Activated T-helper 2 cell treated with anti-CD3 and anti-CD28 coated beads, Interferon-gamma antibody, Interleukin-2, Interleukin-4, amounts not matched to agents 10 μg/mL and 5 μg/mL and 100 μg/mL, durations not matched to agents 14 hours and 24 hours and 36 hours (primary cell): ENCODE measurements at regions not wholly inside any gene's neighbourhood (a gene's known extent, or its start where the extent isn't known, plus 50 kb on each side); places are given as distances from the start of the nearest gene placed in this dataset.
"Not testable (repeated sequence)": the region's sequence is repeated elsewhere in the genome, so short reads cannot be mapped to it uniquely, and the experiment has no call there.

ENCODE experiments used
- DNase-seq: peaks from one replicate; pipeline ENCODE4 v3.0.0; 2021; ENCODE audit warnings: low spot score
- H3K27ac Mint-ChIP-seq: one replicate; pipeline ENCODE4 v1.8.0; 2021; ENCODE audit warnings: mixed read lengths
- H3K27me3 Mint-ChIP-seq: one replicate; pipeline ENCODE4 v1.8.0; 2021; ENCODE audit warnings: low read depth, mixed read lengths
- H3K36me3 Mint-ChIP-seq: one replicate; pipeline ENCODE4 v1.8.0; 2021; ENCODE audit warnings: low read depth, mixed read lengths
- H3K4me1 Mint-ChIP-seq: one replicate; pipeline ENCODE4 v1.8.0; 2021; ENCODE audit warnings: low read depth, mixed read lengths
- H3K4me3 Mint-ChIP-seq: one replicate; pipeline ENCODE4 v1.8.0; 2021; ENCODE audit warnings: low read depth, mild to moderate bottlenecking, moderate library complexity, mixed read lengths
- H3K9me3 Mint-ChIP-seq: one replicate; pipeline ENCODE4 v1.8.0; 2021; ENCODE audit warnings: mixed read lengths
- intact Hi-C: fragments of 100-400 bp; cut with micrococcal nuclease; formaldehyde crosslinking; loops from one replicate; pipeline ENCODE4 v1.15.1; 2023

- H3K9me3 Mint-ChIP-seq: no peaks in the 10 kb centered on the region
- no peak for DNase-seq
- no peak overlapping the region for H3K27ac Mint-ChIP-seq
- H3K36me3 Mint-ChIP-seq: no peaks in the 10 kb centered on the region
- no peaks in the 10 kb centered on the region for H3K4me1 Mint-ChIP-seq
- no peak overlapping the region for H3K4me3 Mint-ChIP-seq
- intact Hi-C loops: no loop called here
- no peaks in the 10 kb centered on the region for H3K27me3 Mint-ChIP-seq
These were observed 101.8 kb upstream of the CADM1 start for GRCh38 chr11:115605871-115606497.

DNA sequence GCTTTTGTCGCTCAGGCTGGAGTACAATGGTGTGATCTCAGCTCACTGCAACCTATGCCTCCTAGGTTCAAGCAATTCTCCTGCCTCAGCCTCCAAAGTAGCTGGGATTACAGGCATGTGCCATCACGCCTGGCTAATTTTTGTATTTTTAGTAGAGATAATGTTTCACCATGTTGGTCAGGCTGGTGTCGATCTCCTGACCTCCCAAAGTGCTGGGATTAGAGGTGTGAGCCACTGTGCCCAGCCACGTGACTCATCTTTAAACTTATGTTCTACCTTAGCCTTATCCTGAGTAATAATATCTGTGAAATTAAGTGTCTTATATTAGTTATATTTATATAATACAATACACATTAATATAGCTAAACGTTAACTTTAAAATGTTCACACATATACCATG, 101.2 kb upstream of the CADM1 start:
- H3K36me3 Mint-ChIP-seq, intact Hi-C loops, H3K27me3 Mint-ChIP-seq, H3K4me1 Mint-ChIP-seq, H3K4me3 Mint-ChIP-seq, DNase-seq, H3K27ac Mint-ChIP-seq, H3K9me3 Mint-ChIP-seq: not testable (repeated sequence)

- H3K27ac Mint-ChIP-seq: no peak overlapping the region
- no peak for DNase-seq
- no peaks in the 10 kb centered on the region for H3K9me3 Mint-ChIP-seq
- H3K4me1 Mint-ChIP-seq: no peaks in the 10 kb centered on the region
- H3K36me3 Mint-ChIP-seq: no peaks in the 10 kb centered on the region
- no peak overlapping the region for H3K4me3 Mint-ChIP-seq
- H3K27me3 Mint-ChIP-seq: no peaks in the 10 kb centered on the region
- intact Hi-C loops: no loop called here
These were observed 94.9 kb upstream of the CADM1 start for GRCh38 chr11:115599125-115599524.

- Mint-ChIP-seq H3K36me3 (no peaks in the 10 kb centered on the region), H3K9me3 (no peaks in the 10 kb centered on the region), H3K4me3 (no peak overlapping the region), H3K27me3 (no peaks in the 10 kb centered on the region), H3K4me1 (no peaks in the 10 kb centered on the region), H3K27ac (no peak overlapping the region)
- no peak for DNase-seq
- intact Hi-C loops: no loop called here
These were observed 94.2 kb upstream of the CADM1 start for GRCh38 chr11:115598257-115598901.

GRCh38 chr11:115591380-115591779, 87.2 kb upstream of the CADM1 start:
- DNase-seq: no peak
- Mint-ChIP-seq H3K27ac (no peak overlapping the region), H3K36me3 (no peaks in the 10 kb centered on the region), H3K9me3 (peaks cover 6% of the 10 kb centered on the region), H3K27me3 (no peaks in the 10 kb centered on the region), H3K4me1 (no peaks in the 10 kb centered on the region), H3K4me3 (no peak overlapping the region)
- intact Hi-C loops: no loop called here

DNA sequence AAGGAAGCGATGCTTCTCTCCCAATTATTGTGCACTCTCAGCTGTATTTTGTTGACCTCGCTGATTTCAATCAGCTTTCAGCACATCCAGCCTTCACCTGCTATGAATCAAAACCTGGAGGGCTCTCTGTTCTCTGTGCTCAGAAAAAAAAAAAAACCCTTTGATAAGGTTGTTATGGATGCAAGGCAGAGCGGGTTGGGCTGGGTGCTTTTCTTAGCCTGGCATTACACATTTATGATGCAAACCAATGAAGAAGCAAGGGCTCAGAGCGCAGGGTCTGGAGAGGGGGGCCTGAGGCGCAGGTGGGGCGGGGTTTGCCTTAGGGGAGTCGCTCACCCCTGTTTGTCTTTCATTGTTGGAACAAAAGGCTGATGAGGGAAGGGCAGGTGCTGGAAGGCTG, 86.0 kb upstream of the CADM1 start:
- Mint-ChIP-seq H3K36me3 (no peaks in the 10 kb centered on the region), H3K4me1 (no peaks in the 10 kb centered on the region), H3K9me3 (peaks cover 6% of the 10 kb centered on the region), H3K4me3 (no peak overlapping the region), H3K27ac (no peak overlapping the region), H3K27me3 (no peaks in the 10 kb centered on the region)
- intact Hi-C loops: no loop called here
- no peak for DNase-seq

GRCh38 chr11:115587718-115588342, 83.6 kb upstream of the CADM1 start:
- no peaks in the 10 kb centered on the region for H3K4me1 Mint-ChIP-seq
- no peaks in the 10 kb centered on the region for H3K27me3 Mint-ChIP-seq
- intact Hi-C loops: no loop called here
- no peak overlapping the region for H3K4me3 Mint-ChIP-seq
- DNase-seq: no peak
- H3K36me3 Mint-ChIP-seq: no peaks in the 10 kb centered on the region
- H3K27ac Mint-ChIP-seq: no peak overlapping the region
- peaks cover 6% of the 10 kb centered on the region for H3K9me3 Mint-ChIP-seq

- no peaks in the 10 kb centered on the region for H3K4me1 Mint-ChIP-seq
- H3K36me3 Mint-ChIP-seq: no peaks in the 10 kb centered on the region
- H3K9me3 Mint-ChIP-seq: peaks cover 6% of the 10 kb centered on the region
- intact Hi-C loops: no loop called here
- DNase-seq: no peak
- no peak overlapping the region for H3K27ac Mint-ChIP-seq
- no peaks in the 10 kb centered on the region for H3K27me3 Mint-ChIP-seq
- H3K4me3 Mint-ChIP-seq: no peak overlapping the region
These were observed 81.3 kb upstream of the CADM1 start for GRCh38 chr11:115585361-115586024.

DNA sequence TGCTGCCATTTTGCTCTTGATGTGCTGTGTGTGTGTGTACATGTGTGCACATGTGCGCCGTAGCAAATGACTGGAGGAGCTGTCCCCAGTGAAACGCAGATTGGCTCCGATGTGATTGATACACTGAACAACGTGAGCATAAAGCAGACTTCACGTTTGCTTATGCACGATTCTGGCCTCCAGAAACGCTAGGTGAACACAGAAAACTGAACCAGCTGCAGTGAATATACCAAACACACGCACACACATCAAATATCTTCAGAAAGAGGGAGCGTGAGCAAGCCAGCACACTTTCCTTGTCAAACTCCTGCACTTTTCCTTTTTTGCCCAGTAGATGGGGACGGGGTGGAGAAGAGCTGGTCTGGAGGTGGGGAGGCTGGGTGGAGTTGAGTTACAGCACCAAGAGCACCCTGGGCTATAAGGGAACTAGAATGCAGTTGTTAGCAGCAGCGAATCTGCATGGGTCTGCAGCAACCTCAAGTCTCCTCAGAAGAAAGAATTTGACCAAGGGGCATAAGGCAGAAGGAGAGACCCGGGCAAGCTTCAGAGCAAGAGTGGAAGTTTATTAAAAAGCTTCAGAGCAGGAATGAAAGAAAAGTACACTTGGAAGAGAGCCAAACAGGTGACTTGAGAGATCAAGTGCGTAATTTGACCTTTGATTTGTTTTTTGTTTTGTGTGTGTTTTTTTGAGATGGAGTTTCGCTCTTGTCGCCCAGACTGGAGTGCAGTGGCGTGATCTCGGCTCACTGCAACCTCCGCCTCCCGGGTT, 77.8 kb upstream of the CADM1 start:
- no peaks in the 10 kb centered on the region for H3K27me3 Mint-ChIP-seq
- no peak for DNase-seq
- no peaks in the 10 kb centered on the region for H3K36me3 Mint-ChIP-seq
- no peak overlapping the region for H3K4me3 Mint-ChIP-seq
- H3K27ac Mint-ChIP-seq: no peak overlapping the region
- intact Hi-C loops: no loop called here
- H3K4me1 Mint-ChIP-seq: no peaks in the 10 kb centered on the region
- no peaks in the 10 kb centered on the region for H3K9me3 Mint-ChIP-seq

DNA sequence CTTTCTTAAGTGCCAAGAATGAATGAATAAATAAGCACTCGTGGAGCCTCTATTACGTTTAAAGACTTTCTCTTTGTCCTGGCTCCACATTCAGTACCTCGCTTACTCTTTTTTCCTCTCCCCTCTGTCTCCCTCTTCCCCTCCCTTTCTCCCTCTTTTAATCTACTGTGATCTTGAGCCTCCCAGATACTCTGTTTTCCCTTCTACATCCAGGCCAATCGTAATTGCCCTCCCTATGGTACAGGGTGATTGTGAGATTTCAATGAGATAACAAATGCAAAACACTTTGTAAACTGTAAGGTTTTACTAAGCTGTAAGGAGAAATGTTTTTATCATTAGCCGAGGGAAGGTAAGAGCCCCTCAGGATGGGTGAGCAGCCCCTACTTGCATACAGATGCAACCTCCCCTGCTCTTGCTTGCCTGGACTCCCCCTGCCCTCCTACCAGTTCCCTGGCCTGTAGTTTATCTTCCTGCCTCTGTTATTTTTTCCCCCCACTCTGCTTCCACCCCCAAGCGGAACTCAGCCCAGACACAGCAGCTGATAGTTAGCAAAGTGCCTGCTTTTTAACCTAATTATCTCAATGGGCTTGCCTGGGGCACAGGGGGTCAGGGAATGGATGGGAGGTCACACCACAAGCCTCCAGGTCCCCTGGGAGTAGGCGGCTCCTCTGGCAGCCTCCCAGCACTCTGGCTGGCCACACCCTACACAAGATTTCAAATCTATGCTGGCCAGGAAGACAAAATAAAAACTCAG, 76.9 kb upstream of the CADM1 start:
- no peak overlapping the region for H3K4me3 Mint-ChIP-seq
- H3K9me3 Mint-ChIP-seq: no peaks in the 10 kb centered on the region
- intact Hi-C loops: no loop called here
- H3K4me1 Mint-ChIP-seq: no peaks in the 10 kb centered on the region
- H3K36me3 Mint-ChIP-seq: no peaks in the 10 kb centered on the region
- H3K27ac Mint-ChIP-seq: no peak overlapping the region
- no peak for DNase-seq
- no peaks in the 10 kb centered on the region for H3K27me3 Mint-ChIP-seq

DNA sequence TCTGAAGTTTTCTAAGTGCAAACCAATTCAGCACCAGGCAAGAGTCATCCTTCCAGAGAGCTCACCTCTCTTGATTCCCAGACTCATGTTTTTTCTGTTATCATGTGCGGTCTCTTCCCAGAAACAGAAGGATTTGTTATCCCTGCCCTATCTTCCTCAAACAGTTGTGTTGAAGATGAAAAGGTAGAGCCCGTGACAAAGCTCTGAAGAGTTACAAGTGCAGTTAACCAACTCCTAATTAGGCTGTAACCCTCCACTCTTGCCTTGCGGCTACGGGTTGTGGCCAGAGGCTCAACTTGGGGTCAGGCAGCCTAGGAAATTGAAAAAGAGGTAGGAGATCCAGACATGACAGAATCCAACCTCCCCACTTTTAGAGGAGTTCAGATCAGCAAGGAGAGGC, 76.2 kb upstream of the CADM1 start:
- Mint-ChIP-seq H3K36me3 (no peaks in the 10 kb centered on the region), H3K4me1 (no peaks in the 10 kb centered on the region), H3K4me3 (no peak overlapping the region), H3K27me3 (no peaks in the 10 kb centered on the region), H3K9me3 (no peaks in the 10 kb centered on the region), H3K27ac (no peak overlapping the region)
- DNase-seq: no peak
- intact Hi-C loops: no loop called here

DNA sequence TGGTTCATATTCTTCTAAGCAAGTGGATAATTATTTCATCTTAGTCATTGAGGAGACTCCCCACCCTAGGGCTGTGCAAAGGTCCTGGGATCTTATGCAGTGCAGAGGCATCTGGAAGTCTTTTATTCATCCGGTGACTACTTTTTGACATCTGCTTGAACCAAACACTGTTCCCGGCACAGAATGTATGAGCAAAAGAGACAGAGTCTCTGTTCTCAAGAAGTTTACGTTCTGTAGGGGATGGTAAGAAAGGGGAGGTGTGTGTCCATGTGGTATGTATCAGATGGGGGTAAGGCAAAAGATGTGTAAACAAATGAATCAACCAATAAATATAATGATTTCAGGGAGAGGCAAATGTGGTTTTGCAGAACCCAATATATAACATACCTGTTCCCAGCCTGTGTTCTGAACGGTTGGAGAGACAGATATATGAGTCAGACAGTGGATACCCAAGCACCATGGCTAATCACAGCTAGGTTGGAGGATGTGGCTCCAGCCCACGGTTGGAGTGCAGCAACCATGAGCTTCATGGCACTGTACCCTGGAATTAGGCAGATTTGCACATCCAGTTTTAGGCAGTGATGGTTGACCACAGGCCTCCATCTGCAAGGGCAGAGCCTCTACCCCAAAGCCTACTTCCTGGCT, 75.1 kb upstream of the CADM1 start:
- no peak for DNase-seq
- Mint-ChIP-seq H3K36me3 (no peaks in the 10 kb centered on the region), H3K4me1 (no peaks in the 10 kb centered on the region), H3K27ac (no peak overlapping the region), H3K9me3 (no peaks in the 10 kb centered on the region), H3K27me3 (no peaks in the 10 kb centered on the region), H3K4me3 (no peak overlapping the region)
- intact Hi-C loops: no loop called here
